ENCODE measurements at regions not wholly inside any gene's neighbourhood (a gene's known extent, or its start where the extent isn't known, plus 50 kb on each side); places are given as distances from the start of the nearest gene placed in this dataset.

- Histone ChIP-seq H3K9me2 (no peaks in the 10 kb centered on the region), H3K27ac (ENCODE audit: low read depth in 2 of 2, low read length in 1 of 2) (peak overlapping the region in 1 of 2 experiments; percentile 92; a peak in 2 of 4 replicates), H3K4me3 (ENCODE audit: low read depth in 2 of 2, low read length in 1 of 2) (no peak overlapping the region), H3K36me3 (replicated peaks in 1 of 2; ENCODE audit: control insufficient read depth in 1 of 2, insufficient read depth in 2 of 2, low read length in 1 of 2) (no peaks in the 10 kb centered on the region), H3F3A (replicated peaks; ENCODE audit: insufficient read depth) (no peaks in the 10 kb centered on the region), H2AFZ (ENCODE audit: low read depth) (no peak overlapping the region), H3K27me3 (ENCODE audit: insufficient read depth) (no peaks in the 10 kb centered on the region; the same call in 1 of the 2 replicates), H3K79me2 (ENCODE audit: insufficient read depth) (no peaks in the 10 kb centered on the region), H3K9me3 (no peaks in the 10 kb centered on the region), H4K20me1 (ENCODE audit: insufficient read depth) (no peaks in the 10 kb centered on the region), H3K4me1 (ENCODE audit: control insufficient read depth in 1 of 2, insufficient read depth in 2 of 2, low read depth in 1 of 2, low read length in 1 of 2) (peaks cover 0 to 42% of the 10 kb centered on the region in 2 experiments; a peak in 2 of 4 replicates), H3K9ac (no peak overlapping the region), H3K4me2 (no peak overlapping the region)
- 91% methylated on average over 2 of the region's 2 CpGs for WGBS (ENCODE audit: low lambda C conversion rate)
- TF ChIP-seq RCOR1 (IDR thresholded peaks at IDR 0.05; ENCODE audit: low read length), result no peak
- TF ChIP-seq RAD21 (IDR thresholded peaks at IDR 0.05; ENCODE audit: low read length), result no peak
- no peak for TF ChIP-seq FOXJ3 (CRISPR knock-in tag; IDR thresholded peaks at IDR 0.05)
- no peak for TF ChIP-seq MXI1 (IDR thresholded peaks at IDR 0.05; ENCODE audit: low read depth, low read length)
- no peak for TF ChIP-seq USF1 (IDR thresholded peaks at IDR 0.05; ENCODE audit: borderline replicate concordance, low read depth)
- TF ChIP-seq FOXM1 (IDR thresholded peaks at IDR 0.05; ENCODE audit: low read depth), result no peak
- TF ChIP-seq EZH2phosphoT487 (IDR thresholded peaks at IDR 0.05; ENCODE audit: borderline replicate concordance, low read depth), result no peak
- TF ChIP-seq NFIC (IDR thresholded peaks at IDR 0.05; ENCODE audit: borderline replicate concordance), result no peak
- TF ChIP-seq GATA2 (CRISPR knock-in tag; IDR thresholded peaks at IDR 0.05), result no peak
- no peak for TF ChIP-seq CTCF (IDR thresholded peaks at IDR 0.05)
- no peak for TF ChIP-seq EP300 (IDR thresholded peaks at IDR 0.05; ENCODE audit: borderline replicate concordance in 1 of 2, low read depth in 1 of 2, low read length in 1 of 2)
- no peak for TF ChIP-seq POLR2AphosphoS5 (IDR thresholded peaks at IDR 0.05; ENCODE audit: low read depth, low read length)
- no peak for TF ChIP-seq SIN3A (IDR thresholded peaks at IDR 0.05; ENCODE audit: borderline replicate concordance, low read depth, low read length)
- TF ChIP-seq MEF2A (IDR thresholded peaks at IDR 0.05; ENCODE audit: borderline replicate concordance, low read depth), result no peak
- TF ChIP-seq GABPA (IDR thresholded peaks at IDR 0.05; ENCODE audit: low read depth), result no peak
- TF ChIP-seq PBX3 (IDR thresholded peaks at IDR 0.05), result no peak
- no peak for TF ChIP-seq FOSL2 (IDR thresholded peaks at IDR 0.05; ENCODE audit: borderline replicate concordance, low read depth)
- no peak for TF ChIP-seq TCF12 (IDR thresholded peaks at IDR 0.05)
- TF ChIP-seq RFX5 (IDR thresholded peaks at IDR 0.05; ENCODE audit: low read length), result no peak
- POLR2A ChIA-PET, result no interaction called here
- no peak for DNase-seq
- CTCF ChIA-PET, result no interaction called here
Observed at GRCh38 chr5:124397317-124397716, 349.1 kb downstream of the ZNF608 start.

Measured in SK-N-SH (cell line).